ENCODE measurements at regions not wholly inside any gene's neighbourhood (a gene's known extent, or its start where the extent isn't known, plus 50 kb on each side); places are given as distances from the start of the nearest gene placed in this dataset.

DNA sequence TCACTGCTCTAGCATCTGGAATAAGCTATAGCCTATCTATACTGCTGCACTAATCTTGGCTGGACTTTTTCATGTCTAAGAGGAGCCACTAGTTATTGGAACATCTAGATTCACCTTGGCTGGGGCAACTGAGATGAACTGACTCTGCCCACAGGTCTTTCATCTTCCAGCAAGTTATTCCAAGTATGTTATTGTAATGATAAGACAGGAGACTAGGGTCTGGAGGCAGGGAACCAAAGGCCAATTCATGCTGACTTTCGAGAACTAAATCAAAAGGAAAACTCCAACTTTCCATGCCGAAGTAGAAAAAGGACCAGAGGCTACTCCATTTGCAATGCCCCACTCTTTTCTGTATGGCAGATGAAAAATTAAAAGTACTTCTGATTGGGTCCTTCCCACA, 1243.0 kb upstream of the RAG2 start:
- TF ChIP-seq, protein P1, sequence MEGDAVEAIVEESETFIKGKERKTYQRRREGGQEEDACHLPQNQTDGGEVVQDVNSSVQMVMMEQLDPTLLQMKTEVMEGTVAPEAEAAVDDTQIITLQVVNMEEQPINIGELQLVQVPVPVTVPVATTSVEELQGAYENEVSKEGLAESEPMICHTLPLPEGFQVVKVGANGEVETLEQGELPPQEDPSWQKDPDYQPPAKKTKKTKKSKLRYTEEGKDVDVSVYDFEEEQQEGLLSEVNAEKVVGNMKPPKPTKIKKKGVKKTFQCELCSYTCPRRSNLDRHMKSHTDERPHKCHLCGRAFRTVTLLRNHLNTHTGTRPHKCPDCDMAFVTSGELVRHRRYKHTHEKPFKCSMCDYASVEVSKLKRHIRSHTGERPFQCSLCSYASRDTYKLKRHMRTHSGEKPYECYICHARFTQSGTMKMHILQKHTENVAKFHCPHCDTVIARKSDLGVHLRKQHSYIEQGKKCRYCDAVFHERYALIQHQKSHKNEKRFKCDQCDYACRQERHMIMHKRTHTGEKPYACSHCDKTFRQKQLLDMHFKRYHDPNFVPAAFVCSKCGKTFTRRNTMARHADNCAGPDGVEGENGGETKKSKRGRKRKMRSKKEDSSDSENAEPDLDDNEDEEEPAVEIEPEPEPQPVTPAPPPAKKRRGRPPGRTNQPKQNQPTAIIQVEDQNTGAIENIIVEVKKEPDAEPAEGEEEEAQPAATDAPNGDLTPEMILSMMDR (CRISPR knock-in tag; IDR thresholded peaks at IDR 0.05): no peak
- no peak for TF ChIP-seq GTF3A (CRISPR knock-in tag; conservative IDR thresholded peaks at IDR 0.05)
- TF ChIP-seq, protein P2, sequence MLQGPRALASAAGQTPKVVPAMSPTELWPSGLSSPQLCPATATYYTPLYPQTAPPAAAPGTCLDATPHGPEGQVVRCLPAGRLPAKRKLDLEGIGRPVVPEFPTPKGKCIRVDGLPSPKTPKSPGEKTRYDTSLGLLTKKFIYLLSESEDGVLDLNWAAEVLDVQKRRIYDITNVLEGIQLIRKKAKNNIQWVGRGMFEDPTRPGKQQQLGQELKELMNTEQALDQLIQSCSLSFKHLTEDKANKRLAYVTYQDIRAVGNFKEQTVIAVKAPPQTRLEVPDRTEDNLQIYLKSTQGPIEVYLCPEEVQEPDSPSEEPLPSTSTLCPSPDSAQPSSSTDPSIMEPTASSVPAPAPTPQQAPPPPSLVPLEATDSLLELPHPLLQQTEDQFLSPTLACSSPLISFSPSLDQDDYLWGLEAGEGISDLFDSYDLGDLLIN (CRISPR knock-in tag; IDR thresholded peaks at IDR 0.05; ENCODE audit: borderline replicate concordance): no peak
- TF ChIP-seq, protein P3, sequence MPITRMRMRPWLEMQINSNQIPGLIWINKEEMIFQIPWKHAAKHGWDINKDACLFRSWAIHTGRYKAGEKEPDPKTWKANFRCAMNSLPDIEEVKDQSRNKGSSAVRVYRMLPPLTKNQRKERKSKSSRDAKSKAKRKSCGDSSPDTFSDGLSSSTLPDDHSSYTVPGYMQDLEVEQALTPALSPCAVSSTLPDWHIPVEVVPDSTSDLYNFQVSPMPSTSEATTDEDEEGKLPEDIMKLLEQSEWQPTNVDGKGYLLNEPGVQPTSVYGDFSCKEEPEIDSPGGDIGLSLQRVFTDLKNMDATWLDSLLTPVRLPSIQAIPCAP (CRISPR knock-in tag; IDR thresholded peaks at IDR 0.05; ENCODE audit: low read depth): no peak
- no peak for TF ChIP-seq SOX13 (IDR thresholded peaks at IDR 0.05)
- TF ChIP-seq SOX13 (CRISPR knock-in tag; conservative IDR thresholded peaks at IDR 0.05 in 1 of 2, IDR thresholded peaks at IDR 0.05 in 1 of 2): no peak
- TF ChIP-seq ZNF644 (CRISPR knock-in tag; IDR thresholded peaks at IDR 0.05; ENCODE audit: low read depth): no peak
- TF ChIP-seq BHLHE40 (IDR thresholded peaks at IDR 0.05; ENCODE audit: low read length): no peak
- TF ChIP-seq ESRRA (CRISPR knock-in tag; IDR thresholded peaks at IDR 0.05; ENCODE audit: low read depth): no peak
- no peak for TF ChIP-seq SNAI1 (CRISPR knock-in tag; IDR thresholded peaks at IDR 0.05; ENCODE audit: borderline replicate concordance)
- TF ChIP-seq CHD2 (IDR thresholded peaks at IDR 0.05; ENCODE audit: low read depth, low read length): no peak

All from HepG2 (cell line).